DND-41 (cell line): ENCODE measurements at regions not wholly inside any gene's neighbourhood (a gene's known extent, or its start where the extent isn't known, plus 50 kb on each side); places are given as distances from the start of the nearest gene placed in this dataset.

Experiments
- EZH2 ChIP-seq: IDR thresholded peaks from 3 replicates; pipeline ENCODE4 v1.6.1; 2012; ENCODE audit warnings: borderline replicate concordance, low read depth, mild to moderate bottlenecking, moderate library complexity, low read length, inconsistent platforms; ENCODE audit not compliant: severe bottlenecking
- TF ChIP-seq, protein P1 (sequence below): IDR thresholded peaks from 2 replicates; pipeline ENCODE4 v1.5.1; 2012; ENCODE audit warnings: borderline replicate concordance, low read length, moderate library complexity, mild to moderate bottlenecking; ENCODE audit not compliant: poor library complexity, severe bottlenecking; ENCODE audit errors: extremely low read depth

DNA sequence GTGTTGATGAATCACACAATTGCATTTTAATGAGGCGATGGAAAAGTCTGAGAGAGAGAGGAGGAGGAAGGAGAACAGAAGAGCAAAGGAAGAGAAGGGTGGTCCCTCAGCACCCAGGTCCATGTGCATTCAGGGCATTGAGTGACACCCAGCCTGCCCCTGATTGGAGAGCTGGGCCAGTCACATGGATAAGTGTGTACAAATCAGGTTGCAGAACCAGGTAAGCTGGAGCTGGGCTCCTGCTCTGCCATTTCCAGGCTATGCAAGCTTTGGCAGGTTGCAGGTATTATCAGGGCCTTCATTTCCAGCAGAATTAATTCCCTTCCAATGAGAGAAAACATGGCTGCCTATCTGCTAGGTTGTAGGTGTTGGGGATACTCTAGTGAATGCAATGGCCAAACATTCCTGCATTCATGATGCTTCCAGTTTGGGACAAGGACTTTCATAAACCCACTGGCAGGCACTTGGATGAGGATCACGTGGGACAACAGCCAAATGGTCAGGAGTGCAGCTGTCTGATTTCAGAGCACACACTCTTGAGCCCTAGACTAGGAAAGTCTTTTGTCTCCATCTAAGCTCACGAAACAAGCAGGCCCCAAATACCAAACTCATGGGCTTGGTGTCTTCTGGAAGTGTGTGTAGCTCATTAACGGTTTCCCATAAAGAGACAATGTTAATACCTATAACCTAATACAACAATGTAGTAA, 577.9 kb upstream of the CDH5 start:
- TF ChIP-seq, protein P1, sequence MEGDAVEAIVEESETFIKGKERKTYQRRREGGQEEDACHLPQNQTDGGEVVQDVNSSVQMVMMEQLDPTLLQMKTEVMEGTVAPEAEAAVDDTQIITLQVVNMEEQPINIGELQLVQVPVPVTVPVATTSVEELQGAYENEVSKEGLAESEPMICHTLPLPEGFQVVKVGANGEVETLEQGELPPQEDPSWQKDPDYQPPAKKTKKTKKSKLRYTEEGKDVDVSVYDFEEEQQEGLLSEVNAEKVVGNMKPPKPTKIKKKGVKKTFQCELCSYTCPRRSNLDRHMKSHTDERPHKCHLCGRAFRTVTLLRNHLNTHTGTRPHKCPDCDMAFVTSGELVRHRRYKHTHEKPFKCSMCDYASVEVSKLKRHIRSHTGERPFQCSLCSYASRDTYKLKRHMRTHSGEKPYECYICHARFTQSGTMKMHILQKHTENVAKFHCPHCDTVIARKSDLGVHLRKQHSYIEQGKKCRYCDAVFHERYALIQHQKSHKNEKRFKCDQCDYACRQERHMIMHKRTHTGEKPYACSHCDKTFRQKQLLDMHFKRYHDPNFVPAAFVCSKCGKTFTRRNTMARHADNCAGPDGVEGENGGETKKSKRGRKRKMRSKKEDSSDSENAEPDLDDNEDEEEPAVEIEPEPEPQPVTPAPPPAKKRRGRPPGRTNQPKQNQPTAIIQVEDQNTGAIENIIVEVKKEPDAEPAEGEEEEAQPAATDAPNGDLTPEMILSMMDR = no peak
- no peak for TF ChIP-seq EZH2
